H9 (cell line): ENCODE measurements at regions not wholly inside any gene's neighbourhood (a gene's known extent, or its start where the extent isn't known, plus 50 kb on each side); places are given as distances from the start of the nearest gene placed in this dataset.

Experiments
- DNase-seq: peaks from one replicate; pipeline ENCODE4 v3.0.0-alpha.2; 2017
- H2AFZ ChIP-seq: one replicate; pipeline ENCODE4 v1.6.1; 2013; ENCODE audit warnings: mild to moderate bottlenecking, low read length, control low read depth, moderate library complexity
- H2AK5ac ChIP-seq: 2 replicates; pipeline ENCODE4 v1.6.1; 2013; ENCODE audit warnings: low read length, control low read depth, mixed read lengths; ENCODE audit not compliant: insufficient read length
- H2BK120ac ChIP-seq: one replicate; pipeline ENCODE4 v1.6.1; 2013; ENCODE audit warnings: low read depth, mild to moderate bottlenecking, low read length, control low read depth, inconsistent platforms; ENCODE audit not compliant: poor library complexity, severe bottlenecking
- H2BK12ac ChIP-seq: 2 replicates; pipeline ENCODE4 v1.6.1; 2013; ENCODE audit warnings: low read length, control low read depth, mixed read lengths, low read depth; ENCODE audit not compliant: insufficient read length
- H2BK15ac ChIP-seq: 2 replicates; pipeline ENCODE4 v1.6.1; 2013; ENCODE audit warnings: low read depth, low read length, control low read depth
- H2BK20ac ChIP-seq: one replicate; pipeline ENCODE4 v1.6.1; 2013; ENCODE audit warnings: low read depth, mild to moderate bottlenecking, low read length, control low read depth, inconsistent platforms; ENCODE audit not compliant: poor library complexity, severe bottlenecking
- H2BK5ac ChIP-seq: 2 replicates; pipeline ENCODE4 v1.6.1; 2013; ENCODE audit warnings: low read length, control low read depth, mixed read lengths; ENCODE audit not compliant: insufficient read length
- H3K14ac ChIP-seq: 2 replicates; pipeline ENCODE4 v1.6.1; 2013; ENCODE audit warnings: low read length, control low read depth; ENCODE audit not compliant: insufficient read depth
- H3K18ac ChIP-seq: 2 replicates; pipeline ENCODE4 v1.6.1; 2013; ENCODE audit warnings: low read depth, mild to moderate bottlenecking, mixed read lengths, low read length, control low read depth; ENCODE audit not compliant: insufficient read length
- H3K23ac ChIP-seq: 2 replicates; pipeline ENCODE4 v1.6.1; 2013; ENCODE audit warnings: low read length, control low read depth, mixed read lengths, low read depth; ENCODE audit not compliant: insufficient read length
- H3K23me2 ChIP-seq: 2 replicates; pipeline ENCODE4 v1.6.1; 2013; ENCODE audit warnings: low read depth, mild to moderate bottlenecking, mixed read lengths, low read length, control low read depth; ENCODE audit not compliant: insufficient read length, poor library complexity, severe bottlenecking
- H3K27ac ChIP-seq: 2 replicates; pipeline ENCODE4 v1.5.1; 2013; ENCODE audit warnings: low read length, control low read depth, mixed read lengths, low read depth; ENCODE audit not compliant: insufficient read length
- H3K27me3 ChIP-seq: 2 replicates; pipeline ENCODE4 v1.6.1; 2013; ENCODE audit warnings: low read length, control low read depth, inconsistent platforms; ENCODE audit not compliant: insufficient read depth
- H3K4ac ChIP-seq: 2 replicates; pipeline ENCODE4 v1.6.1; 2013; ENCODE audit warnings: low read depth, mild to moderate bottlenecking, control low read depth, inconsistent platforms, low read length, moderate library complexity
- H3K4me1 ChIP-seq: 2 replicates; pipeline ENCODE4 v1.6.1; 2013; ENCODE audit warnings: low read length, control low read depth, inconsistent platforms; ENCODE audit not compliant: insufficient read depth
- H3K4me2 ChIP-seq: 2 replicates; pipeline ENCODE4 v1.6.1; 2013; ENCODE audit warnings: low read length, control low read depth, mixed read lengths; ENCODE audit not compliant: insufficient read length, insufficient read depth
- H3K56ac ChIP-seq: 2 replicates; pipeline ENCODE4 v1.6.1; 2013; ENCODE audit warnings: low read depth, mild to moderate bottlenecking, mixed read lengths, low read length, control low read depth; ENCODE audit not compliant: insufficient read length
- H3K79me1 ChIP-seq: 2 replicates; pipeline ENCODE4 v1.6.1; 2013; ENCODE audit warnings: low read depth, mild to moderate bottlenecking, moderate library complexity, low read length, control low read depth, inconsistent platforms; ENCODE audit not compliant: insufficient read depth, poor library complexity, severe bottlenecking
- H3K79me2 ChIP-seq: 2 replicates; pipeline ENCODE4 v1.6.1; 2013; ENCODE audit warnings: low read length, control low read depth, inconsistent platforms; ENCODE audit not compliant: insufficient read depth
- H3K9ac ChIP-seq: 2 replicates; pipeline ENCODE4 v1.6.1; 2013; ENCODE audit warnings: low read length, control low read depth, mixed read lengths; ENCODE audit not compliant: insufficient read length; ENCODE audit errors: extremely low read depth
- H3K9me3 ChIP-seq: one replicate; pipeline ENCODE4 v1.6.1; 2013; ENCODE audit warnings: low read depth, low read length, inconsistent platforms; ENCODE audit not compliant: control insufficient read depth
- H3T11ph ChIP-seq: one replicate; pipeline ENCODE4 v1.6.1; 2013; ENCODE audit warnings: mild to moderate bottlenecking, low read length, control low read depth, inconsistent platforms
- H4K20me1 ChIP-seq: one replicate; pipeline ENCODE4 v1.6.1; 2013; ENCODE audit not compliant: control insufficient read depth, insufficient read length, insufficient read depth
- H4K5ac ChIP-seq: 2 replicates; pipeline ENCODE4 v1.6.1; 2013; ENCODE audit warnings: low read depth, mild to moderate bottlenecking, mixed read lengths, low read length, control low read depth; ENCODE audit not compliant: insufficient read length
- H4K8ac ChIP-seq: replicated peaks from 2 replicates; pipeline ENCODE4 v1.6.1; 2013; ENCODE audit warnings: low read length, control low read depth, mixed read lengths, low read depth; ENCODE audit not compliant: insufficient read length
- H4K91ac ChIP-seq: 2 replicates; pipeline ENCODE4 v1.6.1; 2013; ENCODE audit warnings: low read depth, mild to moderate bottlenecking, moderate library complexity, mixed read lengths, low read length, control low read depth; ENCODE audit not compliant: insufficient read length
- H3K27ac Mint-ChIP-seq, 3 experiments: 2 replicates in 2 of 3; 3 replicates in 1 of 3; pipeline ENCODE4 v1.8.0; 2020 to 2021; ENCODE audit warnings: mixed read lengths in 3 of 3, mild to moderate bottlenecking in 1 of 3, moderate library complexity in 1 of 3
- H3K27me3 Mint-ChIP-seq: 2 replicates; pipeline ENCODE4 v1.8.0; 2021; ENCODE audit warnings: low read depth, mild to moderate bottlenecking, moderate library complexity, mixed read lengths
- H3K36me3 Mint-ChIP-seq, 3 experiments: 2 replicates in 2 of 3; 3 replicates in 1 of 3; pipeline ENCODE4 v1.8.0; 2020 to 2021; ENCODE audit warnings: low read depth in 3 of 3, mixed read lengths in 3 of 3; ENCODE audit not compliant: insufficient read depth in 1 of 3
- H3K4me1 Mint-ChIP-seq, 2 experiments: 2 replicates each; pipeline ENCODE4 v1.8.0; 2020; ENCODE audit warnings: mixed read lengths in 2 of 2
- H3K4me3 Mint-ChIP-seq, 2 experiments: 2 replicates in 1 of 2; 3 replicates in 1 of 2; pipeline ENCODE4 v1.8.0; 2020 to 2021; ENCODE audit warnings: mild to moderate bottlenecking in 2 of 2, mixed read lengths in 2 of 2, moderate library complexity in 1 of 2
- H3K9me3 Mint-ChIP-seq, 2 experiments: 2 replicates in 1 of 2; 3 replicates in 1 of 2; pipeline ENCODE4 v1.8.0; 2020; ENCODE audit warnings: mild to moderate bottlenecking in 2 of 2, mixed read lengths in 2 of 2, moderate library complexity in 1 of 2
- CTCF ChIP-seq: fragments of 200-600 bp; sonication (generic); conservative IDR thresholded peaks from 3 replicates; pipeline ENCODE4 v1.8.0; 2021; ENCODE audit warnings: antibody characterized with exemption, mild to moderate bottlenecking
- WGBS: extraction: QIAGEN DNeasy Blood & Tissue Kit; methylation state at CpG from one replicate; pipeline ENCODE4 v1.1.7; 2013; ENCODE audit warnings: missing lambda C conversion rate, low lambda C conversion rate, mixed read lengths; ENCODE audit not compliant: insufficient read length; ENCODE audit errors: extremely low coverage; 5-methylcytosine and 5-hydroxymethylcytosine counted together

- no peak for TF ChIP-seq CTCF
- Histone ChIP-seq H4K8ac (no peak overlapping the region), H4K5ac (no peak overlapping the region), H3K23me2 (no peaks in the 10 kb centered on the region), H3K23ac (no peak overlapping the region), H2BK15ac (no peak overlapping the region), H3T11ph (no peak overlapping the region), H3K4ac (no peak overlapping the region), H3K4me1 (no peaks in the 10 kb centered on the region; the same call in 1 of the 2 replicates), H3K79me2 (no peaks in the 10 kb centered on the region), H2BK5ac (no peak overlapping the region), H3K9me3 (no peaks in the 10 kb centered on the region), H3K9ac (no peak overlapping the region), H3K18ac (no peak overlapping the region), H4K91ac (no peak overlapping the region), H3K27me3 (no peaks in the 10 kb centered on the region), H2BK12ac (no peak overlapping the region), H3K79me1 (no peaks in the 10 kb centered on the region), H3K27ac (no peak overlapping the region), H3K56ac (no peak overlapping the region), H2BK20ac (no peak overlapping the region), H3K14ac (no peak overlapping the region), H4K20me1 (no peaks in the 10 kb centered on the region), H3K4me2 (no peak overlapping the region), H2AK5ac (no peak overlapping the region), H2AFZ (no peak overlapping the region), H2BK120ac (no peak overlapping the region)
- Mint-ChIP-seq H3K9me3 (no peaks in the 10 kb centered on the region), H3K27me3 (peaks cover 3% of the 10 kb centered on the region; the same call in 1 of the 2 replicates), H3K4me3 (no peak overlapping the region), H3K36me3 (no peaks in the 10 kb centered on the region), H3K4me1 (peaks cover 12% of the 10 kb centered on the region in 2 experiments; a peak in 3 of 4 replicates), H3K27ac (no peak overlapping the region)
- no peak for DNase-seq
- WGBS = no CpG with 5 or more reads among the region's 1 CpG
Measured at GRCh38 chr2:128801576-128801975, 482.9 kb upstream of the HS6ST1 start.
